ENCODE measurements at regions not wholly inside any gene's neighbourhood (a gene's known extent, or its start where the extent isn't known, plus 50 kb on each side); places are given as distances from the start of the nearest gene placed in this dataset.

- Histone ChIP-seq H3K36me3 (no peaks in the 10 kb centered on the region), H3K27ac (no peak overlapping the region), H3K4me3 (no peak overlapping the region), H3K27me3 (peaks cover 0 to 3% (median 0%) of the 10 kb centered on the region in 9 donors), H3K4me1 (peaks cover 0 to 4% (median 0%) of the 10 kb centered on the region in 12 donors), H3K9me3 (peaks cover 0 to 6% (median 0%) of the 10 kb centered on the region in 12 donors)
- TF ChIP-seq POLR2A (IDR thresholded peaks at IDR 0.05) (no peak), CTCF (IDR thresholded peaks at IDR 0.05) (no peak)
- no peak for DNase-seq
- no peak for ATAC-seq
- WGBS, 4 donors = 91 to 93% (median 91%) methylated on average over 10 of the region's 10 CpGs
- intact Hi-C loops (cut with DNase I) = loop anchor here in 1 of 10 donors (10.0 kb wide), 1 partner anchor 198 kb away; no protein-coding TSS in a partner anchor
These were observed 327.5 kb downstream of the SETD4 start for GRCh38 chr21:35732788-35733187.

- Histone ChIP-seq H3K27me3 (peaks cover 0 to 6% (median 0%) of the 10 kb centered on the region in 9 donors), H3K4me3 (no peak overlapping the region), H3K4me1 (no peaks in the 10 kb centered on the region), H3K9me3 (no peaks in the 10 kb centered on the region), H3K36me3 (no peaks in the 10 kb centered on the region), H3K27ac (no peak overlapping the region)
- no peak for DNase-seq
- TF ChIP-seq CTCF (IDR thresholded peaks at IDR 0.05) = no peak
- TF ChIP-seq POLR2A (IDR thresholded peaks at IDR 0.05) = no peak
- WGBS, 4 donors = 81 to 87% (median 84%) methylated on average over 8 of the region's 8 CpGs
- no peak for ATAC-seq
- intact Hi-C loops (cut with DNase I) = loop anchor here in 1 of 10 donors (10.0 kb wide), 1 partner anchor 196 kb away; no protein-coding TSS in a partner anchor
These were observed 330.0 kb downstream of the SETD4 start for GRCh38 chr21:35730325-35730724.

- Histone ChIP-seq H3K9me3 (no peaks in the 10 kb centered on the region), H3K27ac (no peak overlapping the region), H3K4me3 (no peak overlapping the region), H3K36me3 (no peaks in the 10 kb centered on the region), H3K4me1 (no peaks in the 10 kb centered on the region), H3K27me3 (peaks cover 0 to 6% (median 0%) of the 10 kb centered on the region in 9 donors)
- DNase-seq = no peak
- ATAC-seq = no peak
- 49 to 52% (median 51%) methylated on average over 2 of the region's 2 CpGs for WGBS, 4 donors
- no peak for TF ChIP-seq POLR2A (IDR thresholded peaks at IDR 0.05)
- no peak for TF ChIP-seq CTCF (IDR thresholded peaks at IDR 0.05)
- intact Hi-C loops (cut with DNase I) = no loop called here
These were observed 332.5 kb downstream of the SETD4 start for GRCh38 chr21:35727830-35728229.

GRCh38 chr21:35724156-35724555 lies 336.2 kb downstream of the SETD4 start:
- Histone ChIP-seq H3K27me3 (peaks cover 0 to 6% (median 0%) of the 10 kb centered on the region in 9 donors), H3K4me1 (peaks cover 0 to 9% (median 0%) of the 10 kb centered on the region in 12 donors), H3K36me3 (no peaks in the 10 kb centered on the region), H3K4me3 (no peak overlapping the region), H3K27ac (no peak overlapping the region), H3K9me3 (no peaks in the 10 kb centered on the region)
- intact Hi-C loops (cut with DNase I) = no loop called here
- WGBS, 4 donors = 87 to 93% (median 89%) methylated on average over 4 of the region's 4 CpGs
- TF ChIP-seq CTCF (IDR thresholded peaks at IDR 0.05) (no peak), POLR2A (IDR thresholded peaks at IDR 0.05) (no peak)
- ATAC-seq = no peak
- DNase-seq = no peak

Data from heart left ventricle (tissue), 16 donors.